SKM-1 treated with dmso at 0.1 percent for 144 hours (cell line): ENCODE measurements at regions not wholly inside any gene's neighbourhood (a gene's known extent, or its start where the extent isn't known, plus 50 kb on each side); places are given as distances from the start of the nearest gene placed in this dataset.

ENCODE experiments used
- DNase-seq: peaks from one replicate; lab custom pipeline; 2025; ENCODE audit not compliant: unreplicated experiment; lab: John Stamatoyannopoulos, UW

- DNase-seq: no peak
Measured at GRCh38 chr17:77001487-77001886, 133.3 kb downstream of the MGAT5B start.

- no peak for DNase-seq
Measured at GRCh38 chr17:77002103-77003045, 134.2 kb downstream of the MGAT5B start.

GRCh38 chr17:77003699-77004098 lies 135.5 kb downstream of the MGAT5B start:
- DNase-seq: no peak

GRCh38 chr17:77006971-77007649 lies 133.7 kb upstream of the SEC14L1 start:
- no peak for DNase-seq

GRCh38 chr17:77009877-77010276 lies 130.9 kb upstream of the SEC14L1 start:
- no peak for DNase-seq

- no peak for DNase-seq
Measured at GRCh38 chr17:77010667-77011066, 130.1 kb upstream of the SEC14L1 start.

- no peak for DNase-seq
Measured at GRCh38 chr17:77011173-77012011, 129.4 kb upstream of the SEC14L1 start.

GRCh38 chr17:77018504-77018903 lies 122.3 kb upstream of the SEC14L1 start:
- no peak for DNase-seq

GRCh38 chr17:77019893-77020379 lies 120.8 kb upstream of the SEC14L1 start:
- DNase-seq: no peak

- DNase-seq: no peak
Measured at GRCh38 chr17:77020973-77021372, 119.8 kb upstream of the SEC14L1 start.

GRCh38 chr17:77022766-77023165 lies 118.0 kb upstream of the SEC14L1 start:
- DNase-seq: no peak

GRCh38 chr17:77025781-77026180 lies 115.0 kb upstream of the SEC14L1 start:
- DNase-seq: no peak

- DNase-seq: no peak
Measured at GRCh38 chr17:77027271-77027889, 113.4 kb upstream of the SEC14L1 start.

GRCh38 chr17:77028900-77029299 lies 111.9 kb upstream of the SEC14L1 start:
- no peak for DNase-seq

GRCh38 chr17:77032929-77033328 lies 107.8 kb upstream of the SEC14L1 start:
- DNase-seq: no peak

GRCh38 chr17:77033892-77034404 lies 106.8 kb upstream of the SEC14L1 start:
- no peak for DNase-seq

GRCh38 chr17:77034677-77035424 lies 105.9 kb upstream of the SEC14L1 start:
- DNase-seq: no peak

- no peak for DNase-seq
Measured at GRCh38 chr17:77035526-77035925, 105.2 kb upstream of the SEC14L1 start.

- no peak for DNase-seq
Measured at GRCh38 chr17:77036136-77036840, 104.5 kb upstream of the SEC14L1 start.
